Common myeloid progenitor, CD34-positive (primary cell): ENCODE measurements at regions not wholly inside any gene's neighbourhood (a gene's known extent, or its start where the extent isn't known, plus 50 kb on each side); places are given as distances from the start of the nearest gene placed in this dataset.

Experiments used
- CTCF ChIA-PET: fragments of 350-600 bp; sonication (Branson Sonifier 250); formaldehyde crosslinking; loops from one replicate; lab custom pipeline; 2021; ENCODE audit warnings: antibody characterized with exemption; lab: Charles Lee
- POLR2A ChIA-PET: fragments of 350-600 bp; sonication (Branson Sonifier 250); formaldehyde crosslinking; loops from one replicate; lab custom pipeline; 2021; ENCODE audit warnings: antibody characterized with exemption; lab: Charles Lee
- DNase-seq, 3 donors: peaks; one replicate each; pipeline versions ENCODE4 v3.0.0 to v3.0.0-alpha.2; 2013
- H3K27ac ChIP-seq, 2 experiments: 1 replicate in 1 of 2; 2 replicates in 1 of 2; pipeline ENCODE4 v1.7.0; 2013; ENCODE audit warnings: inconsistent platforms in 2 of 2, low read length in 2 of 2, mild to moderate bottlenecking in 2 of 2, low read depth in 1 of 2, moderate library complexity in 1 of 2; ENCODE audit not compliant: severe bottlenecking in 2 of 2, insufficient read depth in 1 of 2, poor library complexity in 1 of 2
- H3K27me3 ChIP-seq, 5 experiments: replicated peaks in 2 of 5; 1 replicate in 3 of 5; 2 replicates in 2 of 5; pipeline versions ENCODE4 v1.6.1 to v1.7.0; 2013; ENCODE audit warnings: low read length in 4 of 5, mild to moderate bottlenecking in 2 of 5, moderate library complexity in 2 of 5, inconsistent platforms in 1 of 5; ENCODE audit not compliant: insufficient read depth in 5 of 5, control insufficient read depth in 4 of 5
- H3K36me3 ChIP-seq, 4 experiments: 1 replicate in 2 of 4; 2 replicates in 2 of 4; pipeline versions ENCODE4 v1.6.1 to v1.7.0; 2013; ENCODE audit warnings: low read length in 3 of 4, control low read depth in 1 of 4, mild to moderate bottlenecking in 1 of 4; ENCODE audit not compliant: control insufficient read depth in 4 of 4, insufficient read depth in 4 of 4
- H3K4me1 ChIP-seq, 4 experiments: 1 replicate in 3 of 4; 2 replicates in 1 of 4; pipeline versions ENCODE4 v1.6.1 to v1.7.1; 2013; ENCODE audit warnings: low read length in 3 of 4, mild to moderate bottlenecking in 3 of 4, control low read depth in 1 of 4, inconsistent platforms in 1 of 4, moderate library complexity in 1 of 4; ENCODE audit not compliant: control insufficient read depth in 4 of 4, insufficient read depth in 4 of 4; ENCODE audit errors: control extremely low read depth in 1 of 4
- H3K4me3 ChIP-seq, 7 experiments: 1 replicate in 4 of 7; 2 replicates in 3 of 7; pipeline versions ENCODE4 v1.5.1 to v1.7.0; 2013; ENCODE audit warnings: mild to moderate bottlenecking in 7 of 7, low read length in 6 of 7, moderate library complexity in 6 of 7, inconsistent platforms in 2 of 7, low read depth in 2 of 7, control low read depth in 1 of 7; ENCODE audit not compliant: insufficient read depth in 4 of 7, control insufficient read depth in 1 of 7; ENCODE audit errors: extremely low read depth in 1 of 7
- H3K9me3 ChIP-seq, 5 experiments: 1 replicate in 4 of 5; 2 replicates in 1 of 5; pipeline versions ENCODE4 v1.6.1 to v1.7.1; 2013; ENCODE audit warnings: low read length in 4 of 5, mild to moderate bottlenecking in 2 of 5, inconsistent platforms in 1 of 5, low read depth in 1 of 5, moderate library complexity in 1 of 5; ENCODE audit not compliant: control insufficient read depth in 4 of 5, insufficient read depth in 2 of 5; ENCODE audit errors: control extremely low read depth in 1 of 5
- WGBS: methylation state at CpG from one replicate; pipeline ENCODE4 v1.1.5; 2013; ENCODE audit not compliant: insufficient coverage; 5-methylcytosine and 5-hydroxymethylcytosine counted together

DNA sequence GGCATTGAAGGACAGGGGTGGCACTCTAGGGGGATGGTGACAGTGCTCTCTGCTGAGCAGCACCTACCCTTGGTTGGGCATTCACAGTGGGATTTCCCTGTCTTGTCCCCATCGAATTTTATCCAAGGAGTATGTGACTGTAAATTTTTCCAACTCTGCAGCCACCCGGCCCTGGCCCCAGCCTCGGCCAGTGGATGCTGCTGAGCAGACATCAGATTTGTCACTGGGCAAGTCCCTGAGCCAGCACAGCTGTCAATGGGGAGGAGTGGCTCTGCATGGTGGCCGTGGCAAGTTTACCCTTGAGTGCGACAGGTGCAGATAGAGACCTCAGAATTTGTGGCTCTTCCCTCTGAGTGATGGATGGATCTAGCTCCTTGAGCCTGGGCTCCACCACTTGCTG lies 240.2 kb upstream of the CSF3R start:
- H3K27me3 ChIP-seq = peaks cover 2 to 54% (median 9%) of the 10 kb centered on the region in 5 experiments
- 98% methylated on average over 5 of the region's 5 CpGs for WGBS
- no peaks in the 10 kb centered on the region for H3K36me3 ChIP-seq
- H3K4me3 ChIP-seq = no peak overlapping the region
- H3K4me1 ChIP-seq = no peaks in the 10 kb centered on the region
- no peak overlapping the region for H3K27ac ChIP-seq
- POLR2A ChIA-PET = no interaction called here
- H3K9me3 ChIP-seq = peaks cover 0 to 3% (median 0%) of the 10 kb centered on the region in 5 experiments
- CTCF ChIA-PET = no interaction called here
- DNase-seq = no peak

DNA sequence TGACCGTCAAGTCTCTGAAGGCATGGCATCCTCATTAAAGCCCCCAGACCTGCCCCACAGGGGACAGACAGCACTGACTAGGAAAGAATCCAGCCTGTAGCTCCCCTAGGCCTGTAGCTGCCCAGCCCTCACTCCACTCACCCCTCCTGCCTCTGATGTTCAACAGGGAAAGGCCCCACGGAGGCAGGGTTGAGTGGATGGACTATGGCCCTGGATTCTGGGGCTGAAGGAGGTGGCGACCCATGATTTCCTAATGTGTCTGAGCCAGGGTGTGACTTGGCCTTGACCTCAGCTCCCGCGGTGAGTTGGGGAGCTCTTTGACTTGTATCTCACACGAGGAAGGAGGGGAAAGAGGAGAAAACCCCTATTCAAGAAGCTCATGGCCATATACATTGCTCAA lies 238.5 kb upstream of the CSF3R start:
- ChIA-PET CTCF (interaction anchor here (0.9 kb wide), 1 partner anchor 9 kb away, joined by 3 read pairs; no protein-coding TSS in a partner anchor), POLR2A (no interaction called here)
- WGBS = 96% methylated on average over 3 of the region's 6 CpGs
- H3K4me3 ChIP-seq = no peak overlapping the region
- no peak for DNase-seq
- H3K9me3 ChIP-seq = no peaks in the 10 kb centered on the region
- H3K27ac ChIP-seq = no peak overlapping the region
- H3K36me3 ChIP-seq = no peaks in the 10 kb centered on the region
- peaks cover 0 to 3% (median 0%) of the 10 kb centered on the region in 4 experiments for H3K4me1 ChIP-seq
- H3K27me3 ChIP-seq = peaks cover 2 to 53% (median 8%) of the 10 kb centered on the region in 5 experiments

DNA sequence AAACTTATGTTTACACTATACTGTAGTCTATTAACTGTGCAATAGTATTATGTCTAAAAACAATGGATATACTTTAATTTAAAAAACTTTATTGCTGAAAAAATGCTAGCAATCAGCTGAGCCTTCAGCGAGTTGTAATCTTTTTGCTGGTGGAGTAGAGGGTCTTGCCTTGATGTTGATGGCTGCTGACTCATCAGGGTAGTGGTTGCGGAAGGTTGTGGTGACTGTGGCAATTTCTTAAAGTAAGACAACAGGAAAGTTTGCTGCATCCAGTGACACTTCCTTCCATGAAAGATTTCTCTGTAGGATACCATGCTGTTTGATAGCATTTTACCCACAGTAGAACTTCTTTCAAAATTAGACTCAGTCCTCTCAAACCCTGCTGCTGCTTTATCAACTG lies 234.7 kb upstream of the CSF3R start:
- no CpG with 5 or more reads among the region's 2 CpGs for WGBS
- Histone ChIP-seq H3K4me3 (no peak overlapping the region), H3K27ac (no peak overlapping the region), H3K27me3 (peaks cover 2 to 40% (median 8%) of the 10 kb centered on the region in 5 experiments), H3K9me3 (no peaks in the 10 kb centered on the region), H3K4me1 (peaks cover 0 to 3% (median 0%) of the 10 kb centered on the region in 4 experiments), H3K36me3 (no peaks in the 10 kb centered on the region)
- peak in 2 of 3 donors; percentile 69 to 73 for DNase-seq
- ChIA-PET POLR2A (no interaction called here), CTCF (no interaction called here)

DNA sequence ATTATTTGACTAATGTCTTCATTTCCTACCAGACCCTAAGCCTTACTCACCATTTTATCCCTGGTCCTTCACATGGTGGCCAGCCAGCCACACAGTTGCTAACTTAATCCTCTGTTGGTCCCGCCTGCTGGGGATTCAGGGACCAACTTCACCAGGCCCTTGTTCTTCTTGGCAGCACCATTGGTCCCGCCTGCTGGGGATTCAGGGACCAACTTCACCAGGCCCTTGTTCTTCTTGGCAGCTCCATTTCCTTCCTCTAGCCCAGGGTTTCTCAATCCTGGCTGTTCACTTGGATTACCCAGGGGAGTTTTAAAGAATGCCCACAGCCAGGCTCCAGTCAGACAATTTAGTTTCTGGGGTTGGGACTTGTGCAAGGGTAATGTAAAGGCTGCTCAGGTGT lies 233.1 kb upstream of the CSF3R start:
- ChIA-PET CTCF (no interaction called here), POLR2A (no interaction called here)
- H3K27ac ChIP-seq = no peak overlapping the region
- H3K27me3 ChIP-seq = peaks cover 3 to 42% (median 10%) of the 10 kb centered on the region in 5 experiments
- H3K4me1 ChIP-seq = peaks cover 0 to 3% (median 0%) of the 10 kb centered on the region in 4 experiments
- H3K9me3 ChIP-seq = no peaks in the 10 kb centered on the region
- WGBS = 100% methylated on average over 2 of the region's 2 CpGs
- no peaks in the 10 kb centered on the region for H3K36me3 ChIP-seq
- DNase-seq = no peak
- H3K4me3 ChIP-seq = no peak overlapping the region

DNA sequence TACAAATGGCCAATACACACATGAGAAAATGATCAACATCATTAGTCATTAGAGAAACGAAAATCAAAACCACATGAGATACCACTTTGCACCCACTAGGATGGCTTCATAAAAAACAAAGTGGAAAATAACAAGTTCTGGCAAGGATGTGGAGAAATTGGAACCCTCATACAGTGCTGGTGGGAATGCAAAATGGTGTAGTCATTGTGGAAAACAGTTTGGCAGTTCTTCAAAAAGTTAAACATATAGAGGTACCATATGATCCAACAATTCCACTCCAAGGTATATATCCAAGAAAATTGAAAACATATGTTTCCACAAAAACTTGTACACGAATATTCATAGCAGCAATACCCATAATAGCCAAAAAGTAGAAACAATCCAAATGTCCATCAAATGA lies 231.6 kb upstream of the CSF3R start:
- POLR2A ChIA-PET = no interaction called here
- H3K36me3 ChIP-seq = no peaks in the 10 kb centered on the region
- H3K27me3 ChIP-seq = peaks cover 3 to 47% (median 10%) of the 10 kb centered on the region in 5 experiments
- no peaks in the 10 kb centered on the region for H3K9me3 ChIP-seq
- DNase-seq = no peak
- CTCF ChIA-PET = no interaction called here
- H3K4me1 ChIP-seq = peaks cover 0 to 3% (median 0%) of the 10 kb centered on the region in 4 experiments
- no CpG with 5 or more reads among the region's 2 CpGs for WGBS
- no peak overlapping the region for H3K27ac ChIP-seq
- H3K4me3 ChIP-seq = no peak overlapping the region

DNA sequence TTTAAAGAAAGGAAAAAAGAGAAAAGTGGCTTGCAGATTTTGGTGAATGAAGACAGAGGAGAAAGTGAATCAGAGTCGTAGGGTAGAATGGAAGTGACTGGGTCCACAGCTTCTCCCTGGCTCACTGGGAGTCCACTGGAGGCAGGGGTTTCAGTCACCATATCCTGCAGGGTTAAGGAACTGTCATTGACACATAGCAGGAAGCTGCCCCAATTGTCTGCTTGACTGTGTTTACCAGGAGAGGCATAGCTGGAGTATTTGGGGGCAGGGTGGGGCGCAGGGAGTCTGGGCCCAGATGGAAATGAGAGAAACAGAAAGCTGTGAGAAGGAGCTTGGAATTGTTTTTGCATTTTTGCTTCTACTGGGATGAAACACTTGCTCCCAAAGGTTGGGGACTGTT lies 228.8 kb upstream of the CSF3R start:
- no peak overlapping the region for H3K4me3 ChIP-seq
- DNase-seq = no peak
- H3K27me3 ChIP-seq = peaks cover 7 to 58% (median 10%) of the 10 kb centered on the region in 5 experiments
- H3K36me3 ChIP-seq = no peaks in the 10 kb centered on the region
- 19% methylated on average over 2 of the region's 2 CpGs for WGBS
- CTCF ChIA-PET = no interaction called here
- peaks cover 0 to under 1% (median 0%) of the 10 kb centered on the region in 4 experiments for H3K4me1 ChIP-seq
- no peak overlapping the region for H3K27ac ChIP-seq
- POLR2A ChIA-PET = interaction anchor here (0.5 kb wide), 1 partner anchor 20 kb away, joined by 3 read pairs; no protein-coding TSS in a partner anchor
- no peaks in the 10 kb centered on the region for H3K9me3 ChIP-seq

DNA sequence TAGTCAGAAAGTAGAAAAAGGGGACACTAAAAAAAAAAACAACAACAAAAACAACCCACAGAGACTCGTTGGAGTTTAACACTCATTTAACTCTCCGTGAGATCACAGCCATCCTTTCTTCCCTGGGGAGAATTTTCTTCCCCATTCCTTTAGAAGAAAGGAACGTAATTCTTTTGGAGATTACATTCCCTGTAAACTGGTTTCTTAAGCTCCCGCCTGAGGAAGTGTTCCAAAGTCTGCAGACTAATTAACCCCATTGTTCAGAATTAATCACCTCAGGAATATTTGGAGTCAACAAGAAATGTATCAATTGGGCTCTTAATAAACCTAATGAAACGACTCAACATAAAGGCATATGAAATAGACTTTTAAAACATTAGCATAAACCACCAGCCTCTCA lies 228.2 kb upstream of the CSF3R start:
- no peak overlapping the region for H3K27ac ChIP-seq
- ChIA-PET CTCF (no interaction called here), POLR2A (no interaction called here)
- no peak for DNase-seq
- WGBS = 17% methylated on average over 4 of the region's 5 CpGs
- H3K9me3 ChIP-seq = no peaks in the 10 kb centered on the region
- H3K4me1 ChIP-seq = peaks cover 0 to 4% (median 0%) of the 10 kb centered on the region in 4 experiments
- H3K27me3 ChIP-seq = peaks cover 8 to 63% (median 10%) of the 10 kb centered on the region in 5 experiments
- H3K36me3 ChIP-seq = no peaks in the 10 kb centered on the region
- H3K4me3 ChIP-seq = no peak overlapping the region
